Superior temporal gyrus (tissue), 1 donor: ENCODE measurements at regions not wholly inside any gene's neighbourhood (a gene's known extent, or its start where the extent isn't known, plus 50 kb on each side); places are given as distances from the start of the nearest gene placed in this dataset.
"Not testable (repeated sequence)": the region's sequence is repeated elsewhere in the genome, so short reads cannot be mapped to it uniquely, and the experiment has no call there.

Experiments
- DNase-seq: peaks from one replicate; pipeline ENCODE4 v3.0.0-alpha.2; 2016; ENCODE audit errors: extremely low spot score

DNA sequence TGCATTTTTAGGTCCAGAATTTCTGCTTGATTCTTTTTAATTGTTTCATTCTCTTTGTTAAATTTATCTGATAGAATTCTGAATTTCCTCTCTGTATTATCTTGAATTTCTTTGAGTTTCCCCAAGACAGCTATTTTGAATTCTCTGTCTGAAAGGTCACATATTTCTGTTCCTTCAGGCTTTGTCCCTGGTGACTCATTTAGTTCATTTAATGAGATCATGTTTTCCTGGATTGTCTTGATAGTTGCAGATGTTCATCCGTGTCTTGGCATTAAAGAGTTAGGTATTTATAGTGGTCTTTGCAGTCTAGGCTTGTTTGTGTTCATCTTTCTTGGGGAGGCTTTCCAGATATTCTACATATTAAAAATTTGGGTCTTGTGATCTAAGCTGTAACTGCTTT, 694.8 kb upstream of the CCDC179 start:
- DNase-seq = no peak

DNA sequence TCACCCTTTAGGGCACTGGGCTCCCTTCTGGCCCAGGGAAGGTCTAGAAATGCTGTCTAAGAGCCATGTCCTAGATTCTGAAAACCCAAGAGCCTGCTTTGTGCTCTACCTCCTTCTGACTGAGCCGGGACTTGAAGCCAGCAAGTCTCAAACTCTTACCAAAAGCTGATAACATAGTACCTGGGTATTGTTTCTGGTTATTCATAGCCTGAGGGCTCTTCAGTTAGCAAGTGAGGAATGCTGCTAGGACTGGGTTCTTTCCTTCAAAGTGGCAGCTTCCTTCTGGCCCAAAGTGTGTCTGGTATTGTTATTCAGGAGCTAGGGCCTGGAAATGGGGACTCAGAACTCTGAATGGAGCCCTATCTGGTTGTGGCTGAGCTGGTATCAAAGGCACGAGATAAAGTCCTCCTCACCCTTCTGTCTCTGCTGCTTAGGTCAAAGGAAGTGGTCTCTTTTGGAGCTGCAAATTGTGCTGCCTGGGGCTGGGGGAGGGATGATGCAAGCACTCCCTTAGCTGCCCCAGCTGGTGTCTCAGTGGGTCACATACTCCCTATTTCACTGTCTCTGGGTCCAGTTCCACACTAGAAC, 696.0 kb upstream of the CCDC179 start:
- DNase-seq = no peak

DNA sequence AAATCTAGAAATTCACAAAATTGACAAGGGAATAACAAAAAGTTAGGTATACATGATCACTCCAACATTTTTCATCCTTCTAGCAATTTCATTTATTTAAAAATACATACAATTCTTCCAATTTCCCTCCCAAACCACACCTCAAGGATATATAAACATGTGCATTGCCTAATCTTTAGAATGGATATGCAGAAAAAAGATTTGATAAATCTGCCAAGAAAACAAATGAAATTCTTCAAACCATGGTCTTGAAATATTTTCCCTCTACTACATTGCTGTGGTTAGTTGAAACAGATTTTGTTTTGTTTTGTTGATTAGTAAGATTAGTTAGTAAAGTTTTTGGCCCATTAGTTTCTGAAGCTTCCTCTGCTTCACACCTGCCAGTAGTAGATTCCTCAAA, 703.3 kb upstream of the CCDC179 start:
- DNase-seq = no peak

DNA sequence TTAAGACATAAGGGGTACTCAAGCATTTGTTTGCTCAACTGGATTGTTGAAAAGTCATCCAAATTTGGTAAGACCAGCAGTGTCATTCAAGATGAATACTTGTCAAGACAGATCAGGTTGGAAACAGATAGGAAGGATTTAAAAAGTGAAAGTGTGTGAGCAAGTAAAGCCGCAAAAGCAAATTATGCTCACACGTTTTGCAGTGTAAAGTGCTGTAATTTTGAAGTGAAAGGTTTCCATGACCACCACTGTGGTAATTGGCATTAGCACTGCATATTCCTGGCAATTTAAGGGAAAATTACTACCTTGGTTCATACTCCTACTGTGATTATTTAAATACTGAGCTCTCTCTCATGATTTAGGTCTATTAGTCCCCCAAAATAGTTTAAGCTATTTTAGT, 704.1 kb upstream of the CCDC179 start:
- DNase-seq = no peak

DNA sequence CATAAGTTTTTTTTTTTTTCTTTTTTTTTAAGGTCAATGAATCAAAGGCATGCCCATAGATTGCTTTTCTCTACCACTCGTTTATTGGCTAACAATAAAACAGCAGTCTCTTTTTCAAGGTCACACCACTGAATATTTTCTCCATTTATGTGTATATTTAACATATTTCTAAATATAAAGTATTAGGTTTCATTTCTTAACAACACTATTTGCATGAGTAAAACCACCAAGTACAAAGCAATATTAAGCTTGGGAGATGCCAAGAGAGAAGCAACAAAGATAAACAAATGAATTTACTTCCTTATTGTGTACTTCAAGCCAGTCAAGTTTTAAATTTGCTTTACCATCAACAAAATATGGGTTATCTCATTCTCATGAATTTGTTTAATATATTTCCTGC, 708.9 kb upstream of the CCDC179 start:
- no peak for DNase-seq

DNA sequence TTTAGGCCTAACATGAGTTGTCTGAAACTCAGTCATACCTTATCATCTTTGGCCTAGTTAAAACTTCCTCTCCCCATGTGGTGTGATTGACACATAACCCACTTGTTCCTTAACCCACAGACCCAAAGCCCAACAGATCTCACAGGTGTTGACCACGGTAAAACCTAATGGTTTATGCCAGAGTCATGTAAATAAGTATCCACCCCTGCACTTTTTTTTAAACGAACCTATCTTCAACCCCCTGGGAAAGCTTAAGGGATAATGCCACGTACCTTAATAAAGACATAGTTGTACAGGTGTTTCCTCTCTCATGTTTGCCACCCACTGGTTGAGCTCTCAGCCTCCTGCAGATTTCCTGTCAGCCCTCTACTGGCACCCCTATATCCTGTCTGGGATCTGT, 709.3 kb upstream of the CCDC179 start:
- DNase-seq = no peak

DNA sequence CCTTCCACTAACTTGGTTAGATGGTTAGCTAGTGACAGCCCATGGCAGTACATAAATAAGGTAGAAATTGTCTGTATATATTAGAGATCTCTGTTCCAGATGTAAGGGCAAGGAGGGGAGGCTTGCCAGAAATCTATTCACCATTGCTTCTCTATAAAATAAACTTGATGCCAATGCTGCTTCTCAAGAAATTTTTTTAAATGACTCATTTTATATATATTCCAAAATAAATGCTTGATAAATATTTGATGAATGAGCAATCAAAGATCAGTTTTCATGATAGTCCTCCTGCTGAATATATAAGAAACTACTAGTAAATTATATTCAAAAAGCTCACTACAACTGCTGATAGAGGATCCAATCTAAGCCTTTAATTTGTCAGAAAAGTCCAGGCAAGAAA, 710.6 kb upstream of the CCDC179 start:
- no peak for DNase-seq

DNA sequence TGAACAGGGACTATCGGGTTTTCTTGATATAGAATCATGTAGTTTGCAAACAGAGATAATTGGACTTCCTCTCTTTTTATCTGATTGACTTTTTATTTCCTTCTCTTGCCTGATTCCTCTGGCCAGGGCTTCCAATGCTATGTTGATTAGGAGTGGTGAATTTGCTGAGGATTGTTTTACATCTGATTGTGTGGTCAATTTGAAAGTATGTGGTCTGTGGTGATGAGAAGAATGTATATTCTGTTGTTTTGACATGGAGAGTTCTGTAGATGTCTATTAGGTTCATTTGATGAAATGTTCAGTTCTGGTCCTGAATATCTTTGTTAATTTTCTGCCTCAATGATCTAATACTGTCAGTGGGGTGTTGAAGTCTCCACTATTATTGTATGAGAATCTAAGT, 713.2 kb upstream of the CCDC179 start:
- DNase-seq = no peak

DNA sequence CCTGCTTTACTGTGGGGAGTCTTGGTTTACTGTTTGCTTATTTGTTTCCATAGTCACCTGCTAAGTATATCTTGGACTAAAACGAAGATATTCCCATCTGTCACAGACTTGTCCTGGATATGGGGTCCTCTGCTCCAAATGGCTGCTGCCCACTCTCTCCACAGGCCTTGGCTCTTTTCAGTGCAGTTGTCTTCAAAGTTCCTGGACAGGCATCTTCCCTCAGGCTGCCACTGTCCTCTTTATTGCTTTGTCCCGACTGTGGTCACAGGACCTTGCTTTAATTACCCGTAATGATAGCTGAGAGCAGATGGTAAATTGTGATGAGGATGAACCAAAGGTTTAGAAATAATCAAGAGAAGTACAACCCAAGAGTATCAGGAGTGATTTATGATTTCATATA, 713.9 kb upstream of the CCDC179 start:
- DNase-seq = no peak

DNA sequence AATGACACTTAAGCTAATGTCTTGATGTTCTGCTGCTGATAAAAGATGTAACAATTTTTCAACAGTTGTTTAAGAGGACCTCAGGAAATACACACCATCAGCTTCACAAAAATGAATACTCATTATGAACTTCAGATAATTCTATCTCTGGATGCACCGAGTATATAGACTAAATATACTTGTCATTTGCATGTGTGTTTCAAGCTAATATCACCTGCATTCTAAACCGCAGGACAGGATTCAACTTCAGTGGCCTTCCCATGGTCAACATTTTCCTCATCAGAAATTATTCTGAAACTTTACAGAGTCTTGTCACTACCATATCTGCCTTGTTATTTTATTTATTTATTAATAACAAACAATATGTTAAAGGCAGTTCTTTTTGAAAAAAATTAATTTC, 717.0 kb upstream of the CCDC179 start:
- no peak for DNase-seq

DNA sequence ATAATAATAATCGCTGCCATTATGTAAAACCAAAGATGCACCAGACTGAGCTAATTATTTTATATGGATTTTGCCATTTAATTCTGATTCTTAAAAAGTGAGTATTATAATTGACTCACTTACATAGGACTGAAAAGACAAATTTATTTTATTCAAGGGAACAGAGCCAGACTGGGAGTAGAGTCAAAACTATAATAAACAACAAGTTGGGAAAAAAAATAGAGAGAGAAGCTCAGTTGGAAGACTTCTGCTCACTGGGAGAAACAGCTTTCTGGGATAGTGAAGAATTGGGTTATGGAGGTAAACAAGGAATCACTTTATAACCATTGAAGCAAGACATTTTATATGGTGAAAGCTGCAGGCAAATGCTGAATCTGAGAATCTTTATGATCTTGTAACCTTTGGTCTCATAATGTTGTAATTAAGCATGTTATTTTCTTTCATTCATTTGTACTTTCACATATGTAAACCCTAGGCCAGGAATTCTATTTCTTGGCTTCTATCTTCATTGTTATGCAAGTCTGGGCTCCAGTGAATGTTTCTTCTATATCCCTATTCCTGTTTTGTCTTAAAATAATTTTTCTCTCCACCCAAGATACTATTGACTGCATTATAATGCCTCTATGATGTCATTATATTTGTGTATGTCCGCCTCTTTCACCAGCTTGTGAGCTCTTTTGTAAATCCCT, 725.3 kb upstream of the CCDC179 start:
- DNase-seq = no peak

DNA sequence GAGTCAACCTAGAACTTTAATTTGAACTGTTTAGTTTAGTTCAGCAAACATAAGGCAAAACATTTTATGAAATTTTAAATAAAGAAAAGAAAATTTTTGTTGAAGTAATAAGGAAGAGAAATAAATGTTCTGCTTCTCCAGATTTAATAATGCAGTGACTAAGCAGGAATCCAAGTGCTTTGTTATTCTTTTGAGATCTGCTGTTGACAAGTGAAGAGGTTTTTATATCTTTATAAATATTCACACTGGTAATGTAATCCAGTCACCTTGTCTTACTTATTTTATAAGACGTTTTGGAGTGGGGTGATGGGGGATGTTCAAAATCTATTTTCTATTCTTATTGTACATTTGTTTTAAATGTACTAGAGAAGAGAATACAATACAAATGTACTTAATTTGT, 725.9 kb upstream of the CCDC179 start:
- no peak for DNase-seq

DNA sequence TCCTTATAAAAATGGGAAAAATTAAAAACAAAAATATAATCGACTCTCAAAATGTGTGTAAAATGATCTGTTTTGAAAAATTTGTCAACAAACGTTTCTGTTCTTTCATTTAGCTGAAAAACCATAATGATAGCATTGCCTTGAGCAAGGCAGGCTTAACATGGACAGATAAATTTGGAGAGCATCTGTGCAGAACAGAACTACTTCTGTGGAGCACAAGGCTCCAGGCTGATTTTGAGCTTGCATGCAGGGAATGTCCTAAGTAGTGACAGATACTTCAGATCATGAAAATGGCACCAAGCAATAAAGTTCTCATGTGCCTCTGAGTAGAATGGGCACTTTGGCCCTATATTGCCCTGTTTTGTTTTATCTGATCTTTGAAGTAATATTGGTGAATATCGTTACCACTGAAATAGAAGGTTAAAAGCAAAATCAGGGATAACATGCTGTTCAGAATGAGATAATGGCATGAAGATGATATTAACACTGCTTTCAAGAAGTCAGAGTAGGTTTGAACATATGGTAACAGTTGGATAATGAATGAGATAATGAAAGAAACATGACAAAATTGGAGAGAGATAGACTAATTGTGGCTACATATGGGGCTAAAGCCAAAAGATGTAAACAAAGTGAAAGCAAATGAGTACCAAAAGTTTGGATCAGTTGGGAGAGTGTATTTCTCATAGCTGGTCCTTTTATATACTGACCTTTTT, 730.5 kb upstream of the CCDC179 start:
- DNase-seq = no peak

DNA sequence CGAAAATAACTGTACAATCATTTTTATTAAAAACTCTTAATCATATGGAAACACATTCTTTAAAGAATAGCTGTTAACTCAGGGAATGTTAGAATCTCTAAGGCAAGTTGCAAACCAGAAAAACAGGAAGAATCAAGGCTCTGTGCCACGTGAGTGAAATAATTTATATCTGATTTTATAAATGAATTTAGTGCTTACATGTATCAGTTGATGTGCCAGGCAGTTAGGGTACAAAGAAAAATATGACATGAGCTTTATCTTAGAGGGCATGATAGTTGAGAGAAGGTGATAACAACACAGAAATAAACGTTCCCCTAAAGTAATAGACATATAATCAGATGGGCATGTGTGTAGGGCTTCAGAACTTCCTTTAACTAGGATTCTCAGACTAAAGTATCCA, 734.5 kb upstream of the CCDC179 start:
- DNase-seq = no peak

DNA sequence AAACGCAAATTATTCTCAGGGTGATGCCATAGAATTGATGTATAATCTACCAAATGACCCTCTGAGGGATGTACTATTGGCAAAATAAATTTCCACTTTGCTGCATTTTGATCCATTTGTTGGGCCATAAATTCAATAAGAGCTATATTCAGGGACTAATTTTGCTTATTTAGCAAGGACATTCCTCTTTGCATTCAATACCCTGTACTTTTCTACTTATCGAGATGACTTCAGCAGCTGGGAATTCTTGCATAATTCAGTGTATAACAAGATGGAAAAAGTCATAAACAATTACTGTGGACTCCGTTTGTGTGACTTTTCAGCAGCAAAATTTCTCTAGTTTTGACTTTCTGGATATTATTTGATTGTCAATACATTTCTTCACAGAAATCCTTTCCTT, 744.7 kb upstream of the CCDC179 start:
- DNase-seq = no peak

DNA sequence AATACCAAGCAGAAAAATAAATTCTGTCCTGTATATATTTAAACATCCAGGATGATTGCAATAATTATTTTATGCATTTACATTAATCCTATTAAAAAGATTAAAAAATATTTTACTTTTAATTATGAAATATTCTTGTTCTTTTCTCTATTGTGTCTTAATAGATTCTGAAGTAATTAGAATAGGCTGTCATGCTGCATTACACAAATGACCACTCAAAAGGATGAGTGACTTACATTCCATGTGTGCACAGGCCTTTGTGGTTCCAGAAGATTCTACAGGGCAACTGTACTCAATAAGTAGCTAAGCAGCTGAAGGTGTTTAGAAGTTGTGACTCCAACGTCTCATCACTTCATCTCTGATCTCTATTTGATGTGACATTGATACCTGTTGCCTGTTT, 745.9 kb upstream of the CCDC179 start:
- DNase-seq = no peak

DNA sequence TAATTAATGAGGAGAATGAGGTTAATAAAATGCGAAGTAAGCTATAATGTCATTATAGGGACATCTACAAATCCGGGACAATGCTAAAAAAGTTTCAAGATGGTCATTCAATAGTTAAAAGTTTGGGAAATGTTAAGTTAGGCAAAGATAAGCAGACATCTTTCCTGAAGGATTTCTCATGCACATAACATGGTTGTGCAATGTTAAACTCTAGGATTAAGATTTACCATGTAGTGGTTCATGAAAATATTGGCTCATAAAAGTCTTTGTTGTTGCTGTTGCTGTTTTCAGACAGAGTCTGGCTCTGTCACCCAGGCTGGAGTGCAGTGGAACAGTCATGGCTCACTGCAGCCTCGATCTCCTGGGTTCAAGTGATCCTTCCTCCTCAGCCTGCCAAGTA, 751.5 kb upstream of the CCDC179 start:
- DNase-seq = no peak

DNA sequence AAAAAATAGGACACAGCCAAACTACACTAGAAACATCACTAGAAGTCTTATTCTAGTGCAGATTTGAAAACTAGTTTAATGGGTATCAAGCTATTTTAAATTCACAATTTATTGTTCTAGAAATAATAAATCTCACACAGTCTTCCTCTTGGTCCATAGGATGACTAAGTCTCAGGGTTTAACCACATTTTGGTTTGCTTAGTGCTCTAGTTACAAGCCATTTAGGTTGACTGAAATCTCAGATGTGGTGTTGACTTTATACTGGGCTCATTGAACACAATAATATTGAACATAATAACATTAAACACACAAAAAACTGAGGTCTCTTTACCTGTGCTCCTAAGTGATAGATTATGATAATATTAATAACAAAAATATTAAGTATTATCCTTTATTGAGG, 760.3 kb upstream of the CCDC179 start:
- no peak for DNase-seq

DNA sequence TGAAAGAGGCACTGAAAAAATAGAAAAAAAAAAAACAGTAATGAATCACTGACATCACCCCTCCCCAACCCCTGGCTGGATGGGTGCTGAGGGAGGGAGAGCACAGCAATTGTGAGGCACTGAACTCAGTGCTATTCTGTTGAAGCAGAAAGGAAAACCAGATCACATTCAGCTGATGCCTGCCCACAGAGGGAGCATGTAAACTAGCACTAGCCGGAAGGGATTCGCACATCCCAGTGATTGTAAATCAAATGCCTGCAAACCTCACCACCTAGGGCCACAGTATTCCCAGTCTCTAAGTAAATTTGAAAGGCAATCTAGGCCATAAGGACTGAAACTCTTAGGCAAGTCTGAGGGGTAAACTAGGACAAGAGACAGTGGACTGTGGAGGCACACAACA, 772.0 kb upstream of the CCDC179 start:
- DNase-seq = no peak

DNA sequence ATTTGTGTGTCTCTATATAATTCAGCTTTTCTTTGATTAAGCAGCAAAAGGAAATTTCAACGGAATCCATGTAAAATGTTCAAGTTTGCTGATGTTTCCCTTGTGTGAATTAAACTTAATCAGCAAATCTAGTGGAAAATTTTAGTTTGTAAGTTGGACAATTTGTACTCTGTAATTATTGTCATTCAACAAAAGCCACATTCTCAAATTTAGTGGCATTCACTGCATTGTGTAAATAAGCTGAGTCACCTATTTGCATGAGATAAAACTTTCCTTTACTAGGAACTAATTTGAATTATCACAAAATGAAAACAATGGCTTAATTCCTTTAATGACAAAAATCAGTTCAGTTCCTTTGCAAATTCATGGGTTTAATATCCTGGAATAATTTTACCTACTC, 784.2 kb upstream of the CCDC179 start:
- no peak for DNase-seq

DNA sequence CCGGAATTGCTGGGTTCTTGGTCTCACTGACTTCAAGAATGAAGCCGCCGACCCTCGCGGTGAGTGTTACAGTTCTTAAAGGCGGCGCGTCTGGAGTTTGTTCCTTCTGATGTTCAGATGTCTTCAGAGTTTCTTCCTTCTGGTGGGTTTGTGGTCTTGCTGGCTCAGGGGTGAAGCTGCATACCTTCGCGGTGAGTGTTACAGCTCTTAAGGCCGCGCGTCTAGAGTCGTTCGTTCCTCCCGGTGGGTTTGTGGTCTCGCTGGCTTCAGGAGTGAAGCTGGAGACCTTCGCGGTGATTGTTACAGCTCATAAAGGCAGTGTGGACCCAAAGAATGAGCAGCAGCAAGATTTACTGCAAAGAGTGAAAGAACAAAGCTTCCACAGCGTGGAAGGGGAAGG, 792.1 kb upstream of the CCDC179 start:
- DNase-seq = not testable (repeated sequence)

DNA sequence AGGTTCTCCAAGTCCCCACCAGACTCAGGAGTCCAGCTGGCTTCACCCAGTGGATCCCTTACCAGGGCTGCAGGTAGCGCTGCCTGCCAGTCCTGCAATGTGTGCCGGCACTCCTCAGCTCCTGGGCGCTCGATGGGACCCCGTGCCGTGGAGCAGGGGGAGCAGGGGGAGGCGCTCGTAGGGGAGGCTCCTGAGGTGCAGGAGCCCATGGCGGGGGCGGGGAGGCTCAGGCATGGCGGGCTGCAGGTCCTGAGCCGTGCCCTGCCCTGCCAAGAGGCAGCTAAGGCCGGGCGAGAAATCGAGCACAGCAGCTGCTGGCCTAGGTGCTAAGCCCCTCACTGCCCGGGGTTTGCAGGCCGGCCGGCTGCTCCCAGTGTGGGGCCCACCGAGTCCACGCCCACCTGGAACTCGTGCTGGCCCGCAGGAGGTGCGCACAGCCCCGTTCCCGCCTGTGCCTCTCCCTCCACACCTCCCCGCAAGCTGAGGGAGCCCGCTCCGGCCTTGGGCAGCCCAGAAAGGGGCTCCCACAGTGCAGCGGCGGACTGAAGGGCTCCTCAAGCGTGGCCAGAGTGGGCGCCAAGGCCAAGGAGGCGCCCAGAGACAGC, 792.9 kb upstream of the CCDC179 start:
- no peak for DNase-seq

DNA sequence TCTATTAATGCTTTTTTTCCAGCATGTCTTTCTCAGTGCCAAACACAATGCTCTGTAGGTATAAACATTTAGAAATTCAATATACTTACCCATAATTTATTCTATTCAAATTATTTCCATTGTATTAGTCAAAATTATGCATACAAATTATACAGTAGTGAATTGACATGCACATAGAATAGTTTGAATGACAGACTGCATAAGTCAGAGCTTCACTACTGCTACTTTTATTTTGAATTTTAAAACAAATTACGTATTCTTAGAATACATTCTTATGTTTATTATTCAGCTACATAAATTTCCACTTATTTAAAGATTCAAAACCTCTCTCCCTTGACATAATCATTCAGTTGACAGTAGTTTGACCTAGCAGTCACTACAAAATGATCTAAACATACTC, 808.0 kb upstream of the CCDC179 start:
- no peak for DNase-seq
